ENCODE measurements at regions not wholly inside any gene's neighbourhood (a gene's known extent, or its start where the extent isn't known, plus 50 kb on each side); places are given as distances from the start of the nearest gene placed in this dataset.
"Not testable (repeated sequence)": the region's sequence is repeated elsewhere in the genome, so short reads cannot be mapped to it uniquely, and the experiment has no call there.

- DNase-seq = no peak
These were observed 438.3 kb upstream of the SEL1L start for GRCh38 chr14:81971911-81972310.

- no peak for DNase-seq
These were observed 438.9 kb upstream of the SEL1L start for GRCh38 chr14:81972601-81973000.

- no peak for DNase-seq
These were observed 440.9 kb upstream of the SEL1L start for GRCh38 chr14:81974543-81974942.

- no peak for DNase-seq
These were observed 447.1 kb upstream of the SEL1L start for GRCh38 chr14:81980601-81981306.

- no peak for DNase-seq
These were observed 447.6 kb upstream of the SEL1L start for GRCh38 chr14:81981307-81981675.

- no peak for DNase-seq
These were observed 448.4 kb upstream of the SEL1L start for GRCh38 chr14:81982046-81982445.

- DNase-seq = no peak
These were observed 452.4 kb upstream of the SEL1L start for GRCh38 chr14:81986005-81986404.

- no peak for DNase-seq
These were observed 455.6 kb upstream of the SEL1L start for GRCh38 chr14:81989211-81989610.

GRCh38 chr14:81990312-81990761 is 456.7 kb upstream of the SEL1L start:
- no peak for DNase-seq

- no peak for DNase-seq
These were observed 458.3 kb upstream of the SEL1L start for GRCh38 chr14:81991998-81992397.

GRCh38 chr14:81993432-81993831 is 459.8 kb upstream of the SEL1L start:
- DNase-seq = no peak

- DNase-seq = no peak
These were observed 469.8 kb upstream of the SEL1L start for GRCh38 chr14:82003426-82003825.

- DNase-seq = no peak
These were observed 475.4 kb upstream of the SEL1L start for GRCh38 chr14:82009076-82009475.

GRCh38 chr14:82009993-82010392 is 476.3 kb upstream of the SEL1L start:
- DNase-seq = no peak

GRCh38 chr14:82011460-82011859 is 477.8 kb upstream of the SEL1L start:
- no peak for DNase-seq

- no peak for DNase-seq
These were observed 495.4 kb upstream of the SEL1L start for GRCh38 chr14:82029038-82029437.

- DNase-seq = no peak
These were observed 501.7 kb upstream of the SEL1L start for GRCh38 chr14:82035397-82035796.

- not testable (repeated sequence) for DNase-seq
These were observed 504.4 kb upstream of the SEL1L start for GRCh38 chr14:82038066-82038465.

GRCh38 chr14:82045339-82045738 is 511.7 kb upstream of the SEL1L start:
- DNase-seq = no peak

GRCh38 chr14:82046512-82047226 is 513.0 kb upstream of the SEL1L start:
- DNase-seq = no peak

- DNase-seq = no peak
These were observed 514.3 kb upstream of the SEL1L start for GRCh38 chr14:82047777-82048470.

GRCh38 chr14:82052778-82053177 is 519.1 kb upstream of the SEL1L start:
- no peak for DNase-seq

GRCh38 chr14:82055515-82056115 is 522.0 kb upstream of the SEL1L start:
- DNase-seq = no peak

GRCh38 chr14:82060219-82060618 is 526.6 kb upstream of the SEL1L start:
- DNase-seq = no peak
